ENCODE measurements at regions not wholly inside any gene's neighbourhood (a gene's known extent, or its start where the extent isn't known, plus 50 kb on each side); places are given as distances from the start of the nearest gene placed in this dataset.

DNA sequence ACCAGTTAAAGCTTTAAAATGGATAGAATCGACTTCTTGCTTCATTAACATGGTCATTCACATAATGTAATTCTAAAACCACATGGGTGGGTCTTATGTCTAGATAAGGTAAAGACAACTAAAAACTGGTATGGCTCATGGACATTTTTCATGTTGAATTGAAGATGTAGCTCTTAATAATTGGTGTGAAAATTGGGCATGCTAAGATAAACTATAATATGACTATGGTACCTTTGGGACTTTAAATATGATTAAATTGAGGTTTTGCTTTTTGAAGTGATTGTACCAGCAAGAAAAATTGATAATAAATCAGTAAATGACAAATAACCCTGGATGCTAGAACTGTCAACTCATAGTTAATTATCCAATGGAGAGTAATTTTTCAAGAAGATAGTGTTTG, 710.7 kb upstream of the PTPRD start:
- TF ChIP-seq, protein P1, sequence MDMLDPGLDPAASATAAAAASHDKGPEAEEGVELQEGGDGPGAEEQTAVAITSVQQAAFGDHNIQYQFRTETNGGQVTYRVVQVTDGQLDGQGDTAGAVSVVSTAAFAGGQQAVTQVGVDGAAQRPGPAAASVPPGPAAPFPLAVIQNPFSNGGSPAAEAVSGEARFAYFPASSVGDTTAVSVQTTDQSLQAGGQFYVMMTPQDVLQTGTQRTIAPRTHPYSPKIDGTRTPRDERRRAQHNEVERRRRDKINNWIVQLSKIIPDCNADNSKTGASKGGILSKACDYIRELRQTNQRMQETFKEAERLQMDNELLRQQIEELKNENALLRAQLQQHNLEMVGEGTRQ (CRISPR knock-in tag; IDR thresholded peaks at IDR 0.05): no peak
- TF ChIP-seq, protein P2, sequence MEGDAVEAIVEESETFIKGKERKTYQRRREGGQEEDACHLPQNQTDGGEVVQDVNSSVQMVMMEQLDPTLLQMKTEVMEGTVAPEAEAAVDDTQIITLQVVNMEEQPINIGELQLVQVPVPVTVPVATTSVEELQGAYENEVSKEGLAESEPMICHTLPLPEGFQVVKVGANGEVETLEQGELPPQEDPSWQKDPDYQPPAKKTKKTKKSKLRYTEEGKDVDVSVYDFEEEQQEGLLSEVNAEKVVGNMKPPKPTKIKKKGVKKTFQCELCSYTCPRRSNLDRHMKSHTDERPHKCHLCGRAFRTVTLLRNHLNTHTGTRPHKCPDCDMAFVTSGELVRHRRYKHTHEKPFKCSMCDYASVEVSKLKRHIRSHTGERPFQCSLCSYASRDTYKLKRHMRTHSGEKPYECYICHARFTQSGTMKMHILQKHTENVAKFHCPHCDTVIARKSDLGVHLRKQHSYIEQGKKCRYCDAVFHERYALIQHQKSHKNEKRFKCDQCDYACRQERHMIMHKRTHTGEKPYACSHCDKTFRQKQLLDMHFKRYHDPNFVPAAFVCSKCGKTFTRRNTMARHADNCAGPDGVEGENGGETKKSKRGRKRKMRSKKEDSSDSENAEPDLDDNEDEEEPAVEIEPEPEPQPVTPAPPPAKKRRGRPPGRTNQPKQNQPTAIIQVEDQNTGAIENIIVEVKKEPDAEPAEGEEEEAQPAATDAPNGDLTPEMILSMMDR (IDR thresholded peaks at IDR 0.05): no peak
- TF ChIP-seq, protein P3, sequence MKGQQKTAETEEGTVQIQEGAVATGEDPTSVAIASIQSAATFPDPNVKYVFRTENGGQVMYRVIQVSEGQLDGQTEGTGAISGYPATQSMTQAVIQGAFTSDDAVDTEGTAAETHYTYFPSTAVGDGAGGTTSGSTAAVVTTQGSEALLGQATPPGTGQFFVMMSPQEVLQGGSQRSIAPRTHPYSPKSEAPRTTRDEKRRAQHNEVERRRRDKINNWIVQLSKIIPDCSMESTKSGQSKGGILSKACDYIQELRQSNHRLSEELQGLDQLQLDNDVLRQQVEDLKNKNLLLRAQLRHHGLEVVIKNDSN (CRISPR knock-in tag; IDR thresholded peaks at IDR 0.05): no peak
- TF ChIP-seq TP53 (CRISPR knock-in tag; IDR thresholded peaks at IDR 0.05) (no peak), CREB1 (CRISPR knock-in tag; IDR thresholded peaks at IDR 0.05) (no peak), RELA (CRISPR knock-in tag; IDR thresholded peaks at IDR 0.05; ENCODE audit: borderline replicate concordance) (no peak), NR2C2 (CRISPR knock-in tag; IDR thresholded peaks at IDR 0.05) (no peak), ETV6 (CRISPR knock-in tag; IDR thresholded peaks at IDR 0.05) (no peak), ZBTB21 (CRISPR knock-in tag; IDR thresholded peaks at IDR 0.05; ENCODE audit: borderline replicate concordance) (no peak)
- TF ChIP-seq, protein P4, sequence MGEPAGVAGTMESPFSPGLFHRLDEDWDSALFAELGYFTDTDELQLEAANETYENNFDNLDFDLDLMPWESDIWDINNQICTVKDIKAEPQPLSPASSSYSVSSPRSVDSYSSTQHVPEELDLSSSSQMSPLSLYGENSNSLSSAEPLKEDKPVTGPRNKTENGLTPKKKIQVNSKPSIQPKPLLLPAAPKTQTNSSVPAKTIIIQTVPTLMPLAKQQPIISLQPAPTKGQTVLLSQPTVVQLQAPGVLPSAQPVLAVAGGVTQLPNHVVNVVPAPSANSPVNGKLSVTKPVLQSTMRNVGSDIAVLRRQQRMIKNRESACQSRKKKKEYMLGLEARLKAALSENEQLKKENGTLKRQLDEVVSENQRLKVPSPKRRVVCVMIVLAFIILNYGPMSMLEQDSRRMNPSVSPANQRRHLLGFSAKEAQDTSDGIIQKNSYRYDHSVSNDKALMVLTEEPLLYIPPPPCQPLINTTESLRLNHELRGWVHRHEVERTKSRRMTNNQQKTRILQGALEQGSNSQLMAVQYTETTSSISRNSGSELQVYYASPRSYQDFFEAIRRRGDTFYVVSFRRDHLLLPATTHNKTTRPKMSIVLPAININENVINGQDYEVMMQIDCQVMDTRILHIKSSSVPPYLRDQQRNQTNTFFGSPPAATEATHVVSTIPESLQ (CRISPR knock-in tag; IDR thresholded peaks at IDR 0.05): no peak
- TF ChIP-seq, protein P5, sequence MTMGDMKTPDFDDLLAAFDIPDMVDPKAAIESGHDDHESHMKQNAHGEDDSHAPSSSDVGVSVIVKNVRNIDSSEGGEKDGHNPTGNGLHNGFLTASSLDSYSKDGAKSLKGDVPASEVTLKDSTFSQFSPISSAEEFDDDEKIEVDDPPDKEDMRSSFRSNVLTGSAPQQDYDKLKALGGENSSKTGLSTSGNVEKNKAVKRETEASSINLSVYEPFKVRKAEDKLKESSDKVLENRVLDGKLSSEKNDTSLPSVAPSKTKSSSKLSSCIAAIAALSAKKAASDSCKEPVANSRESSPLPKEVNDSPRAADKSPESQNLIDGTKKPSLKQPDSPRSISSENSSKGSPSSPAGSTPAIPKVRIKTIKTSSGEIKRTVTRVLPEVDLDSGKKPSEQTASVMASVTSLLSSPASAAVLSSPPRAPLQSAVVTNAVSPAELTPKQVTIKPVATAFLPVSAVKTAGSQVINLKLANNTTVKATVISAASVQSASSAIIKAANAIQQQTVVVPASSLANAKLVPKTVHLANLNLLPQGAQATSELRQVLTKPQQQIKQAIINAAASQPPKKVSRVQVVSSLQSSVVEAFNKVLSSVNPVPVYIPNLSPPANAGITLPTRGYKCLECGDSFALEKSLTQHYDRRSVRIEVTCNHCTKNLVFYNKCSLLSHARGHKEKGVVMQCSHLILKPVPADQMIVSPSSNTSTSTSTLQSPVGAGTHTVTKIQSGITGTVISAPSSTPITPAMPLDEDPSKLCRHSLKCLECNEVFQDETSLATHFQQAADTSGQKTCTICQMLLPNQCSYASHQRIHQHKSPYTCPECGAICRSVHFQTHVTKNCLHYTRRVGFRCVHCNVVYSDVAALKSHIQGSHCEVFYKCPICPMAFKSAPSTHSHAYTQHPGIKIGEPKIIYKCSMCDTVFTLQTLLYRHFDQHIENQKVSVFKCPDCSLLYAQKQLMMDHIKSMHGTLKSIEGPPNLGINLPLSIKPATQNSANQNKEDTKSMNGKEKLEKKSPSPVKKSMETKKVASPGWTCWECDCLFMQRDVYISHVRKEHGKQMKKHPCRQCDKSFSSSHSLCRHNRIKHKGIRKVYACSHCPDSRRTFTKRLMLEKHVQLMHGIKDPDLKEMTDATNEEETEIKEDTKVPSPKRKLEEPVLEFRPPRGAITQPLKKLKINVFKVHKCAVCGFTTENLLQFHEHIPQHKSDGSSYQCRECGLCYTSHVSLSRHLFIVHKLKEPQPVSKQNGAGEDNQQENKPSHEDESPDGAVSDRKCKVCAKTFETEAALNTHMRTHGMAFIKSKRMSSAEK (CRISPR knock-in tag; IDR thresholded peaks at IDR 0.05; ENCODE audit: borderline replicate concordance): no peak
- TF ChIP-seq, protein P6, sequence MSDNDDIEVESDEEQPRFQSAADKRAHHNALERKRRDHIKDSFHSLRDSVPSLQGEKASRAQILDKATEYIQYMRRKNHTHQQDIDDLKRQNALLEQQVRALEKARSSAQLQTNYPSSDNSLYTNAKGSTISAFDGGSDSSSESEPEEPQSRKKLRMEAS (CRISPR knock-in tag; IDR thresholded peaks at IDR 0.05): no peak
